Fibroblast of lung (primary cell): ENCODE measurements at regions not wholly inside any gene's neighbourhood (a gene's known extent, or its start where the extent isn't known, plus 50 kb on each side); places are given as distances from the start of the nearest gene placed in this dataset.

Experiments
- DNase-seq, 2 donors: peaks; one replicate each; pipeline versions ENCODE4 v3.0.0 to v3.0.0-alpha.2; 2010; ENCODE audit warnings: low read depth in 2 of 2
- H2AFZ ChIP-seq: 2 replicates; pipeline ENCODE4 v1.5.1; 2012; ENCODE audit warnings: low read length, control low read depth, inconsistent platforms
- H3K27ac ChIP-seq: 2 replicates; pipeline ENCODE4 v1.5.1; 2011; ENCODE audit warnings: low read length, control low read depth; ENCODE audit not compliant: insufficient read depth
- H3K27me3 ChIP-seq: 2 replicates; pipeline ENCODE4 v1.5.1; 2011; ENCODE audit warnings: mild to moderate bottlenecking, low read length; ENCODE audit not compliant: control insufficient read depth, insufficient read depth
- H3K36me3 ChIP-seq: 2 replicates; pipeline ENCODE4 v1.5.1; 2011; ENCODE audit warnings: low read length; ENCODE audit not compliant: control insufficient read depth, insufficient read depth
- H3K4me1 ChIP-seq: 2 replicates; pipeline ENCODE4 v1.5.1; 2011; ENCODE audit warnings: low read length; ENCODE audit not compliant: control insufficient read depth, insufficient read depth; ENCODE audit errors: extremely low read depth
- H3K4me2 ChIP-seq: 2 replicates; pipeline ENCODE4 v1.5.1; 2011; ENCODE audit warnings: low read length, control low read depth; ENCODE audit not compliant: insufficient read depth; ENCODE audit errors: extremely low read depth
- H3K4me3 ChIP-seq, 4 experiments: fragments of 200-600 bp in 1 of 4; sonication (generic) in 1 of 4; replicated peaks in 1 of 4; 2 replicates each; pipeline ENCODE4 v1.5.1; 2011 to 2016; ENCODE audit warnings: low read length in 4 of 4, low read depth in 3 of 4, mild to moderate bottlenecking in 3 of 4, control low read depth in 2 of 4, inconsistent platforms in 1 of 4, mixed read lengths in 1 of 4; ENCODE audit not compliant: insufficient read depth in 1 of 4; ENCODE audit errors: control extremely low read depth in 1 of 4
- H3K79me2 ChIP-seq: 2 replicates; pipeline ENCODE4 v1.5.1; 2012; ENCODE audit warnings: mild to moderate bottlenecking, low read length, inconsistent platforms; ENCODE audit not compliant: control insufficient read depth, insufficient read depth
- H3K9ac ChIP-seq: 2 replicates; pipeline ENCODE4 v1.5.1; 2011; ENCODE audit warnings: mild to moderate bottlenecking, low read length, control low read depth; ENCODE audit not compliant: insufficient read depth
- H3K9me3 ChIP-seq: 2 replicates; pipeline ENCODE4 v1.5.1; 2012; ENCODE audit warnings: low read depth, low read length; ENCODE audit not compliant: control insufficient read depth, insufficient read depth
- H4K20me1 ChIP-seq: 2 replicates; pipeline ENCODE4 v1.5.1; 2011; ENCODE audit warnings: low read length; ENCODE audit not compliant: control insufficient read depth, insufficient read depth; ENCODE audit errors: extremely low read depth
- EZH2 ChIP-seq: IDR thresholded peaks from 2 replicates; pipeline ENCODE4 v1.5.1; 2012; ENCODE audit warnings: low read length, control low read depth, mild to moderate bottlenecking; ENCODE audit errors: missing control alignments
- TF ChIP-seq, protein P1 (sequence below), 2 donors: IDR thresholded peaks in 1 of 2; conservative IDR thresholded peaks in 1 of 2; 1 replicate in 1 of 2; 2 replicates in 1 of 2; pipeline ENCODE4 v1.5.1; 2011 to 2012; ENCODE audit warnings: low read length in 2 of 2, control low read depth in 1 of 2, inconsistent platforms in 1 of 2, low read depth in 1 of 2, mild to moderate bottlenecking in 1 of 2

DNA sequence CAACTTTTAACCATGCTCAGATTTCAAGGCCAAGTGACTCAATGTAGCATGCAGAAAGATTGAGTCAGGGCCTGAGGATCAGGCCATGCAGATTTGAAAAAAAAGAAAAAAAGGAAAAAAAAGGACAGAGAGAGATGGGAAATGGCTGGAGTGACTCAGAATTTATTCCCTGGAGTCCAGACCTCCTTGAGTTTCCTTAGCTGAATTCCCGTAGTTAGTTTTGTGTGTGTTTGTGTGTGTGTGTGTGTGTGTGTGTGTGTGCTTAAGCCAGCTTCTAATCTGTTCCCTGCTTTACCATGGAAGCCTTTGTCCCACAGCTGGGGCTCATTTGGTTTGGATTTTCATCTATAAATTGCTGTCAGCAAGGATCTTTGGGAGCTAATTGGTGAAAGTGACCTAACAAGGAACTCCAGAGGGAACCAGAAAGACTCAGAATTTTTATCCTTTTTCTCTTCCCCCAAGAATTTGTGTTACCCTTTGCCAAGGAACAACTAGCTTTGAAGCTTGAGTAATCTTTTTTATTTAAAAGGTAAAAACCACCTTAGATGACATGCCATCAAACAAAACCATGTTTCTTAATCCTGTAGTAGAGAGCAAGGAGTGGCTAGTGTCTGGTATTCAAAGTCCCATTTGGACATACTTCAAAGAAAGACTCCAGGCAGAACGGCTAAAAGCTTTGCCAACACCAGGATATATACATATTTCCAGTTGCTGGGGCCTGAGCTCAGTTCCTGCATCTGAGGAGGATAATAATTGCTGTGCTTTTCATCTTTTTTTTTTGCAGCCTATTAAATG lies 109.0 kb upstream of the DDIT4L start:
- Histone ChIP-seq H2AFZ (no peak overlapping the region), H3K9ac (no peak overlapping the region), H3K4me1 (peaks cover 9% of the 10 kb centered on the region), H3K9me3 (no peaks in the 10 kb centered on the region), H4K20me1 (no peaks in the 10 kb centered on the region), H3K4me2 (no peak overlapping the region), H3K27ac (peak overlapping the region; percentile 63), H3K4me3 (no peak overlapping the region), H3K27me3 (no peaks in the 10 kb centered on the region), H3K79me2 (no peaks in the 10 kb centered on the region), H3K36me3 (no peaks in the 10 kb centered on the region)
- peak; percentile 95 to 96 for DNase-seq
- TF ChIP-seq, protein P1, sequence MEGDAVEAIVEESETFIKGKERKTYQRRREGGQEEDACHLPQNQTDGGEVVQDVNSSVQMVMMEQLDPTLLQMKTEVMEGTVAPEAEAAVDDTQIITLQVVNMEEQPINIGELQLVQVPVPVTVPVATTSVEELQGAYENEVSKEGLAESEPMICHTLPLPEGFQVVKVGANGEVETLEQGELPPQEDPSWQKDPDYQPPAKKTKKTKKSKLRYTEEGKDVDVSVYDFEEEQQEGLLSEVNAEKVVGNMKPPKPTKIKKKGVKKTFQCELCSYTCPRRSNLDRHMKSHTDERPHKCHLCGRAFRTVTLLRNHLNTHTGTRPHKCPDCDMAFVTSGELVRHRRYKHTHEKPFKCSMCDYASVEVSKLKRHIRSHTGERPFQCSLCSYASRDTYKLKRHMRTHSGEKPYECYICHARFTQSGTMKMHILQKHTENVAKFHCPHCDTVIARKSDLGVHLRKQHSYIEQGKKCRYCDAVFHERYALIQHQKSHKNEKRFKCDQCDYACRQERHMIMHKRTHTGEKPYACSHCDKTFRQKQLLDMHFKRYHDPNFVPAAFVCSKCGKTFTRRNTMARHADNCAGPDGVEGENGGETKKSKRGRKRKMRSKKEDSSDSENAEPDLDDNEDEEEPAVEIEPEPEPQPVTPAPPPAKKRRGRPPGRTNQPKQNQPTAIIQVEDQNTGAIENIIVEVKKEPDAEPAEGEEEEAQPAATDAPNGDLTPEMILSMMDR (conservative IDR thresholded peaks at IDR 0.05 in 1 of 2, IDR thresholded peaks at IDR 0.05 in 1 of 2; ENCODE audit: low read depth in 1 of 2, low read length in 2 of 2) = no peak
- no peak for TF ChIP-seq EZH2

DNA sequence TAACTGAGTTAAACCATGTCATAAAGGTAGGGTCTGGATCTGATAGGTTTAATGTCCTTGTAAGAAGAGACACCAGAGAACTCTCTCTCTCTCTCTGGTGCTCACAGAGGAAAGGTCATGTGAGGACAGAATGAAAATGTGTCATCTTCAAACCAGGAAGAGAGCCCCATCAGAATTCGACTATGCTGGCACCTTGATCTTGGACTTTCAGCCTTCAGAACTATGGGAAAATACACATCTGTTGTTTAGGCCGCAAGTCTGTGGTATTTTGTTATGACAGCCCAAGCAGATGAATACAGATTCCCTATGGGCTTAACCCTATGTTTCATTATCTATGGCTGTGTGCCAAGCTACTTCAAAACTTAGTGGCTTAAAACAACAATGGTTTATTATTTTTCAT lies 105.5 kb upstream of the DDIT4L start:
- no peak overlapping the region for H3K9ac ChIP-seq
- TF ChIP-seq, protein P1 (conservative IDR thresholded peaks at IDR 0.05 in 1 of 2, IDR thresholded peaks at IDR 0.05 in 1 of 2; ENCODE audit: low read depth in 1 of 2, low read length in 2 of 2) = no peak
- TF ChIP-seq EZH2 = no peak
- H2AFZ ChIP-seq = no peak overlapping the region
- no peak overlapping the region for H3K4me2 ChIP-seq
- H3K36me3 ChIP-seq = no peaks in the 10 kb centered on the region
- H3K9me3 ChIP-seq = no peaks in the 10 kb centered on the region
- H4K20me1 ChIP-seq = no peaks in the 10 kb centered on the region
- no peak overlapping the region for H3K27ac ChIP-seq
- DNase-seq = peak; percentile 41 to 74
- H3K27me3 ChIP-seq = no peaks in the 10 kb centered on the region
- no peaks in the 10 kb centered on the region for H3K79me2 ChIP-seq
- no peak overlapping the region for H3K4me3 ChIP-seq
- H3K4me1 ChIP-seq = peaks cover 10% of the 10 kb centered on the region

DNA sequence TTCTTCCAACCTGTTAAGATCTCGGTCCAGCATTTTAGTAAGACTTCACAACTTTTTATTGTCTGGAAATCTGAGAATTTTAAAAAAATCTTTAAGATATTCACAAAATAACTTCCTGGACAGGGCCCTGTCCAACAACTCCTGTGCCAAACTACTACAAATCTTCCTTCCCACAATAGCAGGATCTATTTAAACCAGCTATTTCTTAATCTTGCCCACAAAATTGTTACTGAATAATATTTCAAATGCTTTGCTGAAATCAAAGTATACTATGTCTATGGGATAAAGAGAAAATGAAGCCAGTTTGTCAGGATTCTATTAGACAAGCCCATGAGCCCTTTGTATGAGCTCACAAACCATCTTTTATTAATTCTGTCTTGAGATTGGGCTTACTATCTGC lies 104.1 kb upstream of the DDIT4L start:
- peak; percentile 30 to 31 for DNase-seq
- H3K79me2 ChIP-seq = no peaks in the 10 kb centered on the region
- H3K36me3 ChIP-seq = no peaks in the 10 kb centered on the region
- H3K9ac ChIP-seq = no peak overlapping the region
- no peak overlapping the region for H3K27ac ChIP-seq
- H3K27me3 ChIP-seq = no peaks in the 10 kb centered on the region
- H4K20me1 ChIP-seq = no peaks in the 10 kb centered on the region
- TF ChIP-seq, protein P1 (conservative IDR thresholded peaks at IDR 0.05 in 1 of 2, IDR thresholded peaks at IDR 0.05 in 1 of 2; ENCODE audit: low read depth in 1 of 2, low read length in 2 of 2) = no peak
- H3K4me3 ChIP-seq = no peak overlapping the region
- no peaks in the 10 kb centered on the region for H3K9me3 ChIP-seq
- no peak overlapping the region for H3K4me2 ChIP-seq
- no peak overlapping the region for H2AFZ ChIP-seq
- H3K4me1 ChIP-seq = peaks cover 15% of the 10 kb centered on the region
